BLaER1 (cell line): ENCODE measurements at regions not wholly inside any gene's neighbourhood (a gene's known extent, or its start where the extent isn't known, plus 50 kb on each side); places are given as distances from the start of the nearest gene placed in this dataset.
"Not testable (repeated sequence)": the region's sequence is repeated elsewhere in the genome, so short reads cannot be mapped to it uniquely, and the experiment has no call there.

Experiments
- H3K27ac ChIP-seq: shearing (Covaris generic); formaldehyde crosslinking; 2 replicates; pipeline ENCODE4 v1.8.1; 2022
- H3K27me3 ChIP-seq: shearing (Covaris generic); formaldehyde crosslinking; 2 replicates; pipeline ENCODE4 v1.8.1; 2022
- H3K36me3 ChIP-seq: shearing (Covaris generic); formaldehyde crosslinking; 2 replicates; pipeline ENCODE4 v1.8.1; 2022
- H3K4me1 ChIP-seq: shearing (Covaris generic); formaldehyde crosslinking; 2 replicates; pipeline ENCODE4 v1.8.1; 2022
- H3K4me2 ChIP-seq: shearing (Covaris generic); formaldehyde crosslinking; 2 replicates; pipeline ENCODE4 v1.8.1; 2022
- H3K4me3 ChIP-seq: shearing (Covaris generic); formaldehyde crosslinking; 2 replicates; pipeline ENCODE4 v1.8.1; 2022
- H3K9ac ChIP-seq: shearing (Covaris generic); formaldehyde crosslinking; 2 replicates; pipeline ENCODE4 v1.8.1; 2022
- H3K9me3 ChIP-seq: shearing (Covaris generic); formaldehyde crosslinking; 2 replicates; pipeline ENCODE4 v1.8.1; 2022
- H4K20me1 ChIP-seq: shearing (Covaris generic); formaldehyde crosslinking; 2 replicates; pipeline ENCODE4 v1.8.1; 2022
- Cebpa-rat ChIP-seq: shearing (Covaris generic); IDR thresholded peaks from 2 replicates; pipeline ENCODE4 v1.8.1; 2022

GRCh38 chrX:140034916-140035315 is 69.6 kb upstream of the CXorf66 start:
- no peak overlapping the region for H3K4me2 ChIP-seq

GRCh38 chrX:140022482-140022881 is 57.2 kb upstream of the CXorf66 start:
- H3K9me3 ChIP-seq: no peaks in the 10 kb centered on the region
- peaks cover 20% of the 10 kb centered on the region for H3K27me3 ChIP-seq
- no peak overlapping the region for H3K9ac ChIP-seq
- H3K4me2 ChIP-seq: no peak overlapping the region
- no peak for TF ChIP-seq Cebpa-rat
- H3K4me1 ChIP-seq: no peaks in the 10 kb centered on the region
- H3K36me3 ChIP-seq: no peaks in the 10 kb centered on the region
- no peak overlapping the region for H3K4me3 ChIP-seq
- no peak overlapping the region for H3K27ac ChIP-seq
- no peaks in the 10 kb centered on the region; the same call in 1 of the 2 replicates for H4K20me1 ChIP-seq

More at GRCh38 chrX:140034916-140035315, 69.6 kb upstream of the CXorf66 start:
- no peak for TF ChIP-seq Cebpa-rat
- Histone ChIP-seq H4K20me1 (no peaks in the 10 kb centered on the region), H3K27ac (no peak overlapping the region), H3K36me3 (no peaks in the 10 kb centered on the region), H3K4me3 (no peak overlapping the region), H3K9me3 (peaks cover 36% of the 10 kb centered on the region), H3K9ac (no peak overlapping the region), H3K27me3 (peaks cover 29% of the 10 kb centered on the region), H3K4me1 (no peaks in the 10 kb centered on the region)

- not testable (repeated sequence) for H3K36me3 ChIP-seq, H3K27ac ChIP-seq, H3K4me3 ChIP-seq, H3K9me3 ChIP-seq, H3K4me2 ChIP-seq, H3K9ac ChIP-seq, H3K4me1 ChIP-seq, H4K20me1 ChIP-seq
- peaks cover 20% of the 10 kb centered on the region for H3K27me3 ChIP-seq
Measured at GRCh38 chrX:140019134-140019533, 53.8 kb upstream of the CXorf66 start.
